Endothelial cell of hepatic sinusoid (primary cell): ENCODE measurements at regions not wholly inside any gene's neighbourhood (a gene's known extent, or its start where the extent isn't known, plus 50 kb on each side); places are given as distances from the start of the nearest gene placed in this dataset.
"Not testable (repeated sequence)": the region's sequence is repeated elsewhere in the genome, so short reads cannot be mapped to it uniquely, and the experiment has no call there.

ENCODE experiments used
- in situ Hi-C: cut with HindIII; loops from 2 replicates; pipeline ENCODE4 v1.10.0; 2017; ENCODE audit warnings: low sequenced_read_pairs

- in situ Hi-C loops = no loop called here
Observed at GRCh38 chr4:189207872-189208271, 732.8 kb upstream of the FRG1 start.

GRCh38 chr4:189215574-189215973 lies 725.1 kb upstream of the FRG1 start:
- in situ Hi-C loops = no loop called here

GRCh38 chr4:189221691-189222090 lies 719.0 kb upstream of the FRG1 start:
- in situ Hi-C loops = no loop called here

GRCh38 chr4:189228726-189229125 lies 711.9 kb upstream of the FRG1 start:
- in situ Hi-C loops = no loop called here

- in situ Hi-C loops = no loop called here
Observed at GRCh38 chr4:189232274-189232673, 708.4 kb upstream of the FRG1 start.

- in situ Hi-C loops = not testable (repeated sequence)
Observed at GRCh38 chr4:189233754-189234153, 706.9 kb upstream of the FRG1 start.

GRCh38 chr4:189234948-189235347 lies 705.7 kb upstream of the FRG1 start:
- in situ Hi-C loops = not testable (repeated sequence)

GRCh38 chr4:189235599-189235998 lies 705.1 kb upstream of the FRG1 start:
- in situ Hi-C loops = no loop called here

GRCh38 chr4:189236321-189236720 lies 704.4 kb upstream of the FRG1 start:
- in situ Hi-C loops = not testable (repeated sequence)

- in situ Hi-C loops = no loop called here
Observed at GRCh38 chr4:189237340-189237739, 703.3 kb upstream of the FRG1 start.

GRCh38 chr4:189255636-189256035 lies 685.0 kb upstream of the FRG1 start:
- in situ Hi-C loops = no loop called here

- in situ Hi-C loops = no loop called here
Observed at GRCh38 chr4:189261475-189261874, 679.2 kb upstream of the FRG1 start.

GRCh38 chr4:189265515-189265914 lies 675.2 kb upstream of the FRG1 start:
- in situ Hi-C loops = no loop called here

- in situ Hi-C loops = no loop called here
Observed at GRCh38 chr4:189267312-189267965, 673.2 kb upstream of the FRG1 start.

- in situ Hi-C loops = no loop called here
Observed at GRCh38 chr4:189278597-189279165, 662.0 kb upstream of the FRG1 start.

- in situ Hi-C loops = no loop called here
Observed at GRCh38 chr4:189279188-189279587, 661.5 kb upstream of the FRG1 start.

- in situ Hi-C loops = no loop called here
Observed at GRCh38 chr4:189285377-189285776, 655.3 kb upstream of the FRG1 start.

- in situ Hi-C loops = no loop called here
Observed at GRCh38 chr4:189291939-189292338, 648.7 kb upstream of the FRG1 start.

- in situ Hi-C loops = no loop called here
Observed at GRCh38 chr4:189293459-189293858, 647.2 kb upstream of the FRG1 start.

- in situ Hi-C loops = no loop called here
Observed at GRCh38 chr4:189294574-189294973, 646.1 kb upstream of the FRG1 start.

GRCh38 chr4:189299706-189300105 lies 641.0 kb upstream of the FRG1 start:
- in situ Hi-C loops = no loop called here

GRCh38 chr4:189301692-189302091 lies 639.0 kb upstream of the FRG1 start:
- in situ Hi-C loops = no loop called here

GRCh38 chr4:189302719-189303118 lies 638.0 kb upstream of the FRG1 start:
- in situ Hi-C loops = no loop called here
